Bronchial epithelial cell (primary cell): ENCODE measurements at regions not wholly inside any gene's neighbourhood (a gene's known extent, or its start where the extent isn't known, plus 50 kb on each side); places are given as distances from the start of the nearest gene placed in this dataset.

Source experiments
- DNase-seq: peaks from one replicate; pipeline ENCODE4 v3.0.0-alpha.2; 2010; ENCODE audit warnings: low read depth
- FAIRE-seq: peaks from 2 replicates; lab custom pipeline; 2011; peaks lifted over from hg19 to GRCh38; lab: Jason Lieb, UNC
- H3K27me3 ChIP-seq: 2 replicates; pipeline ENCODE4 v1.5.1; 2011; ENCODE audit warnings: low read length; ENCODE audit not compliant: control insufficient read depth, insufficient read depth
- H3K36me3 ChIP-seq: 2 replicates; pipeline ENCODE4 v1.5.1; 2011; ENCODE audit warnings: low read length; ENCODE audit not compliant: control insufficient read depth, insufficient read depth
- H3K4me3 ChIP-seq: 2 replicates; pipeline ENCODE4 v1.5.1; 2011; ENCODE audit warnings: mild to moderate bottlenecking, low read depth, low read length, control low read depth
- CTCF ChIP-seq: IDR thresholded peaks from 2 replicates; pipeline ENCODE4 v1.5.1; 2011; ENCODE audit warnings: mild to moderate bottlenecking, moderate library complexity, low read length, control low read depth, inconsistent platforms; ENCODE audit not compliant: insufficient read depth, severe bottlenecking

GRCh38 chr13:22789027-22789593 lies 391.7 kb upstream of the SGCG start:
- H3K27me3 ChIP-seq = no peaks in the 10 kb centered on the region
- no peak overlapping the region for H3K4me3 ChIP-seq
- H3K36me3 ChIP-seq = no peaks in the 10 kb centered on the region
- no peak for FAIRE-seq
- TF ChIP-seq CTCF = no peak
- peak; percentile 47 for DNase-seq

DNA sequence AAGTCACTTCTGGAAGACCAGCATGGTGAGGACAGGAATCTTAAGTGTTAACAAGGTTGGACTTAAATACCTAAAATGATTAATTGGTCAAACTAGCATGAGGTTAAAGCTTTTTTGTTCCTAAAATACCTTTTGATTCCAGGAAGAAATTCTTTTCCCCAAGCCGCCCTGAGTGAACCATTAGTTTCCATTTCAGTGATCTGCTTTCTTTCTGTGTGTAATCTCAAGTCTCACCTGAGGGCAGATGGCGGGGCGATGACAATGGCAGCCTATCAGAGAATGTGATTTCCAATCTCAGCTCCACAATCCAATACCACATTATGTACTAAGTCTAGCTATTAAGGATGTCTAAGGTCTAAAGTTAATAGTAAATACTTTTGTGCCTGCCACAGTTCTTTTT lies 390.9 kb upstream of the SGCG start:
- Histone ChIP-seq H3K4me3 (no peak overlapping the region), H3K27me3 (no peaks in the 10 kb centered on the region), H3K36me3 (no peaks in the 10 kb centered on the region)
- FAIRE-seq (no peak), DNase-seq (no peak)
- no peak for TF ChIP-seq CTCF

- peak; percentile 51 for DNase-seq
Measured at GRCh38 chr13:22793598-22794134, 387.1 kb upstream of the SGCG start.

DNA sequence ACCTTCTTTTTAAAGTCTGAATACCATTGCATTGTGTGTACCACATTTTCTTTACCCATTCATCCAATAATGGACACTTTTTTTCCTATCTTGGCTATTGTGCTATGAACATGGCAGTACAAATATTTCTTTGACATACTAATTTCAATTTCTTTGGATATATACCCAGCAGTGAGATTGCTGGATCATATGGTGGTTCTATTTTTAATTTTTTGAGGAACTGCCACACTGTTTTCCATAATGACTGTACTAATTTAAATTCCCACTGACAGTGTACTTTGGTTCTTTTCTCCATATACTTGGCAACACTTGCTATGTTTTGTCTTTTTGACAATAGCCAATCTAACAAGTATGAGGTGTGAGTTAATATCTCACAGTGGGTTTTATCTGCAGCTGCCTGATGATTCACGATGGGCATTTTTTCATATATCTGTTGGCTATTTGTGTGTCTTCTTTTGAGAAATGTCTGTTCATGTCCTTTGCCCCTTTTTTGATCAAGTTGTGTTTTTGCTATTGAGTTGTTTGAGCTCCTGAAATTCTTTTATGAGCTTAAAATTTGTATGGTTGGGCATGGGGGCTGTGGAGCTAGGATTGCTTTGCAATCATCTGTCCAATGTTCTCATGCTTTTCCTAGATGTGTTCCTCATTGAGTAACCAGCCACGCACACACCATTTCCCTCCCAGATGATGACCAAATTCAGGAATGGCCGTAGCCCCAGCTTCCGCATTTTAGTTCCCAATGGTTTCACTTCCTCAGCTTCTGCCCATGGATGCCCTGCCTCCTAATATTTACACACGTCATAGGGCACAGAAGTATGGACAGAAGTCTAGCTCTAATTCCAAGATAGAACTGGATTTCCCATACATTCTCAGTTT lies 380.0 kb upstream of the SGCG start:
- FAIRE-seq = no peak
- no peak for TF ChIP-seq CTCF
- no peaks in the 10 kb centered on the region for H3K27me3 ChIP-seq
- peak; percentile 24 for DNase-seq
- no peak overlapping the region for H3K4me3 ChIP-seq
- no peaks in the 10 kb centered on the region for H3K36me3 ChIP-seq

More at GRCh38 chr13:22793598-22794134, 387.1 kb upstream of the SGCG start:
- FAIRE-seq = no peak
- no peak overlapping the region for H3K4me3 ChIP-seq
- H3K36me3 ChIP-seq = no peaks in the 10 kb centered on the region
- no peak for TF ChIP-seq CTCF
- H3K27me3 ChIP-seq = no peaks in the 10 kb centered on the region

- FAIRE-seq (no peak), DNase-seq (peak; percentile 36)
- TF ChIP-seq CTCF = peak; percentile 26
- H3K27me3 ChIP-seq = no peaks in the 10 kb centered on the region
- H3K4me3 ChIP-seq = no peak overlapping the region
- no peaks in the 10 kb centered on the region for H3K36me3 ChIP-seq
Measured at GRCh38 chr13:22801402-22802003, 379.3 kb upstream of the SGCG start.
